ENCODE measurements at regions not wholly inside any gene's neighbourhood (a gene's known extent, or its start where the extent isn't known, plus 50 kb on each side); places are given as distances from the start of the nearest gene placed in this dataset.

- H3K27ac Mint-ChIP-seq (ENCODE audit: unreplicated experiment), result no peak overlapping the region
- no peaks in the 10 kb centered on the region for H3K4me1 ChIP-seq (ENCODE audit: insufficient read depth, low read length)
- no peak overlapping the region for H2AFZ ChIP-seq (ENCODE audit: low read depth, low read length)
- H3K27me3 Mint-ChIP-seq (ENCODE audit: low read depth, unreplicated experiment), result peaks cover 2% of the 10 kb centered on the region
- H3K9me3 ChIP-seq (ENCODE audit: insufficient read depth, low read depth, low read length), result no peaks in the 10 kb centered on the region
- no peak overlapping the region for H3K9ac ChIP-seq (ENCODE audit: low read length)
- H3K36me3 Mint-ChIP-seq (ENCODE audit: low read depth, unreplicated experiment), result no peaks in the 10 kb centered on the region
- no peak for DNase-seq (ENCODE audit: low read depth)
- no peaks in the 10 kb centered on the region for H3K36me3 ChIP-seq (ENCODE audit: insufficient read depth, low read length)
- H3K4me1 Mint-ChIP-seq (ENCODE audit: low read depth, unreplicated experiment), result peaks cover 3% of the 10 kb centered on the region
- H3K27me3 ChIP-seq (ENCODE audit: insufficient read depth, low read length), result no peaks in the 10 kb centered on the region
- no peaks in the 10 kb centered on the region for H3K79me2 ChIP-seq (ENCODE audit: insufficient read depth, low read length)
- FAIRE-seq, result no peak
- no peak for TF ChIP-seq EZH2 (IDR thresholded peaks at IDR 0.05; ENCODE audit: insufficient read depth, low read length)
- no peak for TF ChIP-seq CTCF (IDR thresholded peaks at IDR 0.05; ENCODE audit: insufficient read depth, low read depth, low read length)
- H3K4me3 Mint-ChIP-seq (ENCODE audit: unreplicated experiment), result no peak overlapping the region
- no peak overlapping the region for H3K4me3 ChIP-seq (ENCODE audit: insufficient read depth, low read depth, low read length)
- H4K20me1 ChIP-seq (ENCODE audit: insufficient read depth, low read length), result no peaks in the 10 kb centered on the region
- H3K27ac ChIP-seq (ENCODE audit: low read depth, low read length), result no peak overlapping the region
- no peaks in the 10 kb centered on the region for H3K9me3 Mint-ChIP-seq (ENCODE audit: unreplicated experiment)
- H3K4me2 ChIP-seq (ENCODE audit: low read length), result no peak overlapping the region
These were observed 71.1 kb upstream of the LCLAT1 start for GRCh38 chr2:30375915-30376314.

DNA sequence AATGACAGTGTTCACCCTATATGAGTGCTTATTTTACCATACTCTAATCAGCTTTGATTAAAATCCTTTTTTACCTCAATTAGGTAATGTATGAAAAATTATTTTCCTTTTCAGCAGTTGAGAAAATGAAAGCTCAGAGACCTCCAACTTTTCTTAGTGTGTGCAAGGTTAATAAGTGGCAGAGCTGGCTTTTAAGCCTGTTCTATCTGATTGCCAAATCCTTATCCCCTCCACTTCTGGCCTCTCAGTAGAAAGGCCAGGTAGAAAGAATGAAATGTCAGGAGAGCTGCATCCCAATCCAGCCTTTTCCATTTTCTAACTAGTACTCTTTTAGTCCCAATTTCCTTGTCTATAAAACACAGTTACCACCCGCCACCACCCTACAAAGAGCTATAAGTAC, 67.6 kb upstream of the LCLAT1 start:
- Mint-ChIP-seq H3K4me3 (ENCODE audit: unreplicated experiment) (no peak overlapping the region), H3K9me3 (ENCODE audit: unreplicated experiment) (peaks cover 4% of the 10 kb centered on the region), H3K4me1 (ENCODE audit: low read depth, unreplicated experiment) (no peaks in the 10 kb centered on the region), H3K36me3 (ENCODE audit: low read depth, unreplicated experiment) (no peaks in the 10 kb centered on the region), H3K27ac (ENCODE audit: unreplicated experiment) (no peak overlapping the region), H3K27me3 (ENCODE audit: low read depth, unreplicated experiment) (peaks cover 12% of the 10 kb centered on the region)
- peaks cover 10% of the 10 kb centered on the region for H3K27me3 ChIP-seq (ENCODE audit: insufficient read depth, low read length)
- TF ChIP-seq CTCF (IDR thresholded peaks at IDR 0.05; ENCODE audit: insufficient read depth, low read depth, low read length) (no peak), EZH2 (IDR thresholded peaks at IDR 0.05; ENCODE audit: insufficient read depth, low read length) (no peak)
- FAIRE-seq (no peak), DNase-seq (ENCODE audit: low read depth) (no peak)
- no peak overlapping the region for H3K4me2 ChIP-seq (ENCODE audit: low read length)
- no peaks in the 10 kb centered on the region for H3K4me1 ChIP-seq (ENCODE audit: insufficient read depth, low read length)
- no peaks in the 10 kb centered on the region for H3K79me2 ChIP-seq (ENCODE audit: insufficient read depth, low read length)
- H3K27ac ChIP-seq (ENCODE audit: low read depth, low read length), result no peak overlapping the region
- H2AFZ ChIP-seq (ENCODE audit: low read depth, low read length), result no peak overlapping the region
- no peaks in the 10 kb centered on the region for H4K20me1 ChIP-seq (ENCODE audit: insufficient read depth, low read length)
- H3K9ac ChIP-seq (ENCODE audit: low read length), result no peak overlapping the region
- H3K9me3 ChIP-seq (ENCODE audit: insufficient read depth, low read depth, low read length), result no peaks in the 10 kb centered on the region
- no peaks in the 10 kb centered on the region for H3K36me3 ChIP-seq (ENCODE audit: insufficient read depth, low read length)
- no peak overlapping the region for H3K4me3 ChIP-seq (ENCODE audit: insufficient read depth, low read depth, low read length)

- H3K4me1 Mint-ChIP-seq (ENCODE audit: low read depth, unreplicated experiment), result no peaks in the 10 kb centered on the region
These were observed 66.2 kb upstream of the LCLAT1 start for GRCh38 chr2:30380824-30381223.

More at GRCh38 chr2:30380824-30381223, 66.2 kb upstream of the LCLAT1 start:
- H3K27me3 Mint-ChIP-seq (ENCODE audit: low read depth, unreplicated experiment), result peaks cover 14% of the 10 kb centered on the region
- no peak overlapping the region for H3K4me3 Mint-ChIP-seq (ENCODE audit: unreplicated experiment)
- Histone ChIP-seq H3K27ac (ENCODE audit: low read depth, low read length) (no peak overlapping the region), H4K20me1 (ENCODE audit: insufficient read depth, low read length) (no peaks in the 10 kb centered on the region), H3K36me3 (ENCODE audit: insufficient read depth, low read length) (no peaks in the 10 kb centered on the region), H3K9me3 (ENCODE audit: insufficient read depth, low read depth, low read length) (no peaks in the 10 kb centered on the region), H2AFZ (ENCODE audit: low read depth, low read length) (no peak overlapping the region), H3K9ac (ENCODE audit: low read length) (no peak overlapping the region), H3K4me3 (ENCODE audit: insufficient read depth, low read depth, low read length) (no peak overlapping the region), H3K4me1 (ENCODE audit: insufficient read depth, low read length) (no peaks in the 10 kb centered on the region), H3K27me3 (ENCODE audit: insufficient read depth, low read length) (peaks cover 11% of the 10 kb centered on the region), H3K4me2 (ENCODE audit: low read length) (no peak overlapping the region), H3K79me2 (ENCODE audit: insufficient read depth, low read length) (no peaks in the 10 kb centered on the region)
- no peak for FAIRE-seq
- H3K27ac Mint-ChIP-seq (ENCODE audit: unreplicated experiment), result no peak overlapping the region
- peaks cover 4% of the 10 kb centered on the region for H3K9me3 Mint-ChIP-seq (ENCODE audit: unreplicated experiment)
- no peak for DNase-seq (ENCODE audit: low read depth)
- TF ChIP-seq EZH2 (IDR thresholded peaks at IDR 0.05; ENCODE audit: insufficient read depth, low read length), result no peak
- TF ChIP-seq CTCF (IDR thresholded peaks at IDR 0.05; ENCODE audit: insufficient read depth, low read depth, low read length), result no peak
- H3K36me3 Mint-ChIP-seq (ENCODE audit: low read depth, unreplicated experiment), result no peaks in the 10 kb centered on the region

Measured in astrocyte (in vitro differentiated cells and primary cell).